A549 (cell line): ENCODE measurements at regions not wholly inside any gene's neighbourhood (a gene's known extent, or its start where the extent isn't known, plus 50 kb on each side); places are given as distances from the start of the nearest gene placed in this dataset.

ENCODE experiments used
- CTCF ChIP-seq: fragments of >200 bp; sonication (Bioruptor Twin); formaldehyde crosslinking; IDR thresholded peaks from 3 replicates; pipeline ENCODE4 v1.5.1; 2016
- MAFK ChIP-seq: fragments of 450-650 bp; IDR thresholded peaks from 2 replicates; pipeline ENCODE4 v1.6.1; 2014; ENCODE audit not compliant: partially characterized antibody

GRCh38 chr11:24124876-24125275 is 372.0 kb upstream of the LUZP2 start:
- TF ChIP-seq MAFK = no peak
- no peak for TF ChIP-seq CTCF
